K562 (cell line): ENCODE measurements at regions not wholly inside any gene's neighbourhood (a gene's known extent, or its start where the extent isn't known, plus 50 kb on each side); places are given as distances from the start of the nearest gene placed in this dataset.

Experiments
- ATAC-seq: fragments of 200-7000 bp; cut with Tn5 transposase; 3 replicates; pipeline ENCODE4 v1.9.1; 2020; ENCODE audit warnings: moderate library complexity
- BruUV-seq: library from RNA; stranded (reverse); fragments of 400-500 nt; replicated peaks from 2 replicates; lab custom pipeline; 2021; lab: Mats Ljungman, UMichigan
- CTCF ChIA-PET: fragments of 300-600 bp; formaldehyde crosslinking; extraction: SDS; loops from one replicate; lab custom pipeline; 2021; ENCODE audit warnings: low intra/inter-chr PET ratio; lab: Yijun Ruan, JAX
- POLR2A ChIA-PET: fragments of 300-600, 350-650 bp; sonication (Branson Sonifier 250); formaldehyde crosslinking; extraction: SDS; loops from one replicate; lab custom pipeline; 2021; ENCODE audit warnings: antibody characterized with exemption, inconsistent platforms; lab: Yijun Ruan, JAX
- DNase-seq, 4 experiments: peaks; one replicate each; pipeline versions ENCODE4 v3.0.0 to v3.0.0-alpha.2; 2011 to 2018; ENCODE audit warnings: low spot score in 3 of 4, mixed read lengths in 3 of 4; ENCODE audit errors: extremely low read depth in 1 of 4
- FAIRE-seq: peaks from 2 replicates; lab custom pipeline; 2011; peaks lifted over from hg19 to GRCh38; lab: Jason Lieb, UNC
- H2AFZ ChIP-seq: 2 replicates; pipeline ENCODE4 v1.6.0; 2011; ENCODE audit warnings: low read depth, low read length, control low read depth, inconsistent platforms
- H3K27ac ChIP-seq: fragments of 200-600 bp; 3 replicates; pipeline ENCODE4 v1.8.0; 2011; ENCODE audit warnings: low read depth, mild to moderate bottlenecking, control low read depth, inconsistent platforms, low read length, moderate library complexity, mixed read lengths; ENCODE audit errors: extremely low read depth
- H3K27me3 ChIP-seq, 2 experiments: fragments of 300-600 bp in 1 of 2; 2 replicates in 1 of 2; 3 replicates in 1 of 2; pipeline versions ENCODE4 v1.6.0 to v1.8.0; 2011; ENCODE audit warnings: inconsistent platforms in 2 of 2, low read length in 2 of 2, mild to moderate bottlenecking in 1 of 2, mixed read lengths in 1 of 2, moderate library complexity in 1 of 2; ENCODE audit not compliant: control insufficient read depth in 2 of 2, insufficient read depth in 2 of 2
- H3K36me3 ChIP-seq: fragments of 300-600 bp; 3 replicates; pipeline ENCODE4 v1.8.0; 2011; ENCODE audit warnings: mild to moderate bottlenecking, low read length, inconsistent platforms; ENCODE audit not compliant: control insufficient read depth, insufficient read depth
- H3K4me1 ChIP-seq, 2 experiments: fragments of 200-600 bp in 1 of 2; replicated peaks in 1 of 2; 2 replicates in 1 of 2; 3 replicates in 1 of 2; pipeline versions ENCODE4 v1.5.1 to v1.8.0; 2011; ENCODE audit warnings: inconsistent platforms in 2 of 2, low read length in 2 of 2, mild to moderate bottlenecking in 1 of 2, mixed read lengths in 1 of 2, moderate library complexity in 1 of 2; ENCODE audit not compliant: control insufficient read depth in 2 of 2, insufficient read depth in 2 of 2
- H3K4me2 ChIP-seq: 2 replicates; pipeline ENCODE4 v1.6.1; 2011; ENCODE audit warnings: low read length, control low read depth, inconsistent platforms, mixed read lengths; ENCODE audit not compliant: insufficient read depth
- H3K4me3 ChIP-seq: fragments of 200-600 bp; sonication (generic), shearing (Covaris generic); 2 replicates; pipeline ENCODE4 v1.5.1; 2016; ENCODE audit warnings: control low read depth, inconsistent platforms
- H3K79me2 ChIP-seq: fragments of 200-600 bp; 3 replicates; pipeline ENCODE4 v1.8.0; 2011; ENCODE audit warnings: low read length, inconsistent platforms; ENCODE audit not compliant: control insufficient read depth, insufficient read depth
- H3K9ac ChIP-seq, 2 experiments: 2 replicates each; pipeline versions ENCODE4 v1.6.0 to v1.6.1; 2011; ENCODE audit warnings: low read depth in 2 of 2, low read length in 2 of 2, control low read depth in 1 of 2, inconsistent platforms in 1 of 2, mild to moderate bottlenecking in 1 of 2, mixed read lengths in 1 of 2; ENCODE audit not compliant: insufficient read depth in 1 of 2
- H3K9me1 ChIP-seq: one replicate; pipeline ENCODE4 v1.6.0; 2011; ENCODE audit warnings: inconsistent platforms, mild to moderate bottlenecking, low read length, moderate library complexity; ENCODE audit not compliant: control insufficient read depth, insufficient read depth
- H3K9me3 ChIP-seq: replicated peaks from 2 replicates; pipeline ENCODE4 v1.5.1; 2011; ENCODE audit warnings: low read depth, low read length, inconsistent platforms; ENCODE audit not compliant: control insufficient read depth, insufficient read depth
- H4K20me1 ChIP-seq: replicated peaks from 2 replicates; pipeline ENCODE4 v1.6.1; 2011; ENCODE audit warnings: low read length, inconsistent platforms, mixed read lengths; ENCODE audit not compliant: control insufficient read depth, insufficient read depth
- BCOR ChIP-seq: fragments of 450-650 bp; IDR thresholded peaks from 2 replicates; pipeline ENCODE4 v1.6.1; 2016
- ESRRA ChIP-seq: fragments of 450-650 bp; IDR thresholded peaks from 2 replicates; pipeline ENCODE4 v1.6.1; 2014; ENCODE audit warnings: low read depth, mild to moderate bottlenecking, moderate library complexity, borderline replicate concordance
- MEF2A ChIP-seq: IDR thresholded peaks from 2 replicates; pipeline ENCODE4 v1.6.1; 2011; ENCODE audit warnings: low read depth, mild to moderate bottlenecking, low read length, moderate library complexity; ENCODE audit not compliant: control insufficient read depth
- XRCC3 ChIP-seq: fragments of 450-650 bp; IDR thresholded peaks from 2 replicates; pipeline ENCODE4 v1.6.1; 2017; ENCODE audit warnings: mild to moderate bottlenecking, moderate library complexity
- ZNF121 ChIP-seq: sonication (generic); formaldehyde crosslinking; conservative IDR thresholded peaks from 2 replicates; pipeline ENCODE4 v1.8.0; 2022; ENCODE audit warnings: missing genetic modification reagents
- WGBS: fragments of 100-300 bp; shearing (Covaris generic); methylation state at CpG from one replicate; pipeline ENCODE4 v1.1.6; 2016; ENCODE audit warnings: low coverage, mixed read lengths; ENCODE audit not compliant: insufficient coverage; ENCODE audit errors: missing lambda C conversion rate; 5-methylcytosine and 5-hydroxymethylcytosine counted together
- in situ Hi-C: fragments of 300-500 bp; cut with MboI; formaldehyde crosslinking; loops from 4 replicates; pipeline ENCODE4 v1.15.0; 2018; ENCODE audit warnings: inconsistent platforms, mixed read lengths
- intact Hi-C: fragments of 100-400 bp; cut with micrococcal nuclease; formaldehyde crosslinking; loops from 2 replicates; pipeline ENCODE4 v1.14.2; 2022
- TF ChIP-seq, protein P1 (sequence below): fragments of 250-450 bp; sonication (Bioruptor Pico); IDR thresholded peaks from 2 replicates; pipeline ENCODE4 v1.8.0; 2022; ENCODE audit warnings: moderate library complexity, mild to moderate bottlenecking, inconsistent platforms
- TF ChIP-seq, protein P2 (sequence below): fragments of 250-450 bp; sonication (Bioruptor Pico); IDR thresholded peaks from 2 replicates; pipeline ENCODE4 v1.8.0; 2021; ENCODE audit warnings: mild to moderate bottlenecking, moderate library complexity

DNA sequence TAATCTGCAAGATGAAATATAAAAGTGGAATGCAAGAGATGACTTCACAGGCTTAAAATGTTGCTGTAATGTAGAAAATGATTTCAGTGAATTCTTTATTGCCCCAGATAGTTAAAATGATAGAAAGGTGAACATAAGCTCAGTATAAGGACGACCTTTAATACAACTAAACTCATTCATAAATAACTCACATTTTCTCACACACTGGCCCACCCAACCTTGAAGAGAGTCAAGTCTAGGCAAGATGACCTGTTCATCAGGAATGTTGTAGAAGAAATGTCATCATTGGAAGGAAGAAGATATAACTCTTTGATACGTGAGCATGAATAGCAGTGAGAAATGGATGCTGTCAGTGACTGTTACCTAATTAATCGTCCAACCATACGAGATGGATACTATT, 111.1 kb upstream of the SASH1 start:
- Histone ChIP-seq H3K27ac (no peak overlapping the region), H3K4me3 (no peak overlapping the region), H3K4me2 (no peak overlapping the region), H3K27me3 (peaks cover 7 to 11% of the 10 kb centered on the region in 2 experiments; a peak in 3 of 5 replicates), H3K9me1 (no peaks in the 10 kb centered on the region), H2AFZ (no peak overlapping the region), H3K36me3 (no peaks in the 10 kb centered on the region), H4K20me1 (no peaks in the 10 kb centered on the region), H3K4me1 (no peaks in the 10 kb centered on the region), H3K79me2 (no peaks in the 10 kb centered on the region), H3K9ac (no peak overlapping the region), H3K9me3 (no peaks in the 10 kb centered on the region)
- no TSS peak for BruUV-seq
- intact Hi-C loops (no loop called here), in situ Hi-C loops (no loop called here)
- WGBS = 1% methylated on average over 4 of the region's 4 CpGs
- FAIRE-seq = no peak
- ATAC-seq = no peak
- POLR2A ChIA-PET = interaction anchor here (0.7 kb wide), 1 partner anchor 272 kb away, joined by 3 read pairs; no protein-coding TSS in a partner anchor
- TF ChIP-seq BCOR (no peak), ZNF121 (no peak), MEF2A (no peak), ESRRA (no peak), XRCC3 (no peak)
- TF ChIP-seq, protein P1, sequence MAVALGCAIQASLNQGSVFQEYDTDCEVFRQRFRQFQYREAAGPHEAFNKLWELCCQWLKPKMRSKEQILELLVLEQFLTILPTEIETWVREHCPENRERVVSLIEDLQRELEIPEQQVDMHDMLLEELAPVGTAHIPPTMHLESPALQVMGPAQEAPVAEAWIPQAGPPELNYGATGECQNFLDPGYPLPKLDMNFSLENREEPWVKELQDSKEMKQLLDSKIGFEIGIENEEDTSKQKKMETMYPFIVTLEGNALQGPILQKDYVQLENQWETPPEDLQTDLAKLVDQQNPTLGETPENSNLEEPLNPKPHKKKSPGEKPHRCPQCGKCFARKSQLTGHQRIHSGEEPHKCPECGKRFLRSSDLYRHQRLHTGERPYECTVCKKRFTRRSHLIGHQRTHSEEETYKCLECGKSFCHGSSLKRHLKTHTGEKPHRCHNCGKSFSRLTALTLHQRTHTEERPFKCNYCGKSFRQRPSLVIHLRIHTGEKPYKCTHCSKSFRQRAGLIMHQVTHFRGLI (CRISPR knock-in tag) = no peak
- TF ChIP-seq, protein P2, sequence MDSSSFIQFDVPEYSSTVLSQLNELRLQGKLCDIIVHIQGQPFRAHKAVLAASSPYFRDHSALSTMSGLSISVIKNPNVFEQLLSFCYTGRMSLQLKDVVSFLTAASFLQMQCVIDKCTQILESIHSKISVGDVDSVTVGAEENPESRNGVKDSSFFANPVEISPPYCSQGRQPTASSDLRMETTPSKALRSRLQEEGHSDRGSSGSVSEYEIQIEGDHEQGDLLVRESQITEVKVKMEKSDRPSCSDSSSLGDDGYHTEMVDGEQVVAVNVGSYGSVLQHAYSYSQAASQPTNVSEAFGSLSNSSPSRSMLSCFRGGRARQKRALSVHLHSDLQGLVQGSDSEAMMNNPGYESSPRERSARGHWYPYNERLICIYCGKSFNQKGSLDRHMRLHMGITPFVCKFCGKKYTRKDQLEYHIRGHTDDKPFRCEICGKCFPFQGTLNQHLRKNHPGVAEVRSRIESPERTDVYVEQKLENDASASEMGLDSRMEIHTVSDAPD (CRISPR knock-in tag) = no peak
- DNase-seq = no peak
- CTCF ChIA-PET = no interaction called here
